SU-DHL-6 (cell line): ENCODE measurements at regions not wholly inside any gene's neighbourhood (a gene's known extent, or its start where the extent isn't known, plus 50 kb on each side); places are given as distances from the start of the nearest gene placed in this dataset.

Experiments used
- H2AFZ ChIP-seq: fragments of 200-600 bp; sonication (generic); 2 replicates; pipeline ENCODE4 v1.6.1; 2014; ENCODE audit warnings: low read depth, mild to moderate bottlenecking, moderate library complexity, mixed read lengths, antibody characterized with exemption, low read length; ENCODE audit not compliant: severe bottlenecking
- H3F3A ChIP-seq: fragments of 200-600 bp; shearing (Covaris generic); 2 replicates; pipeline ENCODE4 v1.6.0; 2016; ENCODE audit warnings: antibody characterized with exemption, mild to moderate bottlenecking; ENCODE audit not compliant: insufficient read depth
- H3K27ac ChIP-seq: fragments of 200-600 bp; sonication (generic); 2 replicates; pipeline ENCODE4 v1.5.1; 2016; ENCODE audit warnings: low read depth, mild to moderate bottlenecking, low read length, moderate library complexity, mixed read lengths
- H3K27me3 ChIP-seq: fragments of 200-600 bp; sonication (generic), shearing (Covaris generic); 2 replicates; pipeline ENCODE4 v1.6.0; 2014; ENCODE audit warnings: mild to moderate bottlenecking, low read length
- H3K36me3 ChIP-seq: fragments of 200-600 bp; sonication (generic); 2 replicates; pipeline ENCODE4 v1.6.1; 2014; ENCODE audit warnings: mild to moderate bottlenecking, low read length, mixed read lengths
- H3K4me2 ChIP-seq: fragments of 300-600, 200-600 bp; shearing (Covaris generic), sonication (generic); 2 replicates; pipeline ENCODE4 v1.6.0; 2014; ENCODE audit warnings: low read length, low read depth, mild to moderate bottlenecking; ENCODE audit not compliant: poor library complexity, severe bottlenecking
- H3K4me3 ChIP-seq: fragments of 200-600 bp; sonication (generic); 2 replicates; pipeline ENCODE4 v1.5.1; 2014; ENCODE audit warnings: antibody characterized with exemption, low read length, mild to moderate bottlenecking, mixed read lengths; ENCODE audit not compliant: insufficient read depth, poor library complexity, severe bottlenecking
- H3K79me2 ChIP-seq: fragments of 200-600 bp; sonication (generic); 2 replicates; pipeline ENCODE4 v1.6.1; 2014; ENCODE audit warnings: mild to moderate bottlenecking, low read length, moderate library complexity; ENCODE audit not compliant: insufficient read depth
- H3K9ac ChIP-seq: fragments of 200-600 bp; sonication (generic); 2 replicates; pipeline ENCODE4 v1.7.0; 2014; ENCODE audit warnings: mild to moderate bottlenecking, low read length
- H3K9me2 ChIP-seq: fragments of 200-600 bp; sonication (generic); replicated peaks from 2 replicates; pipeline ENCODE4 v1.6.1; 2014; ENCODE audit warnings: low read length; ENCODE audit not compliant: insufficient read depth
- H3K9me3 ChIP-seq: fragments of 200-600 bp; sonication (generic); 2 replicates; pipeline ENCODE4 v1.6.1; 2014; ENCODE audit warnings: low read length, mixed read lengths; ENCODE audit not compliant: insufficient read depth
- H4K20me1 ChIP-seq: fragments of 200-600 bp; sonication (generic); 2 replicates; pipeline ENCODE4 v1.6.1; 2014; ENCODE audit warnings: low read depth, mild to moderate bottlenecking, antibody characterized with exemption, low read length, moderate library complexity, mixed read lengths
- EZH2phosphoT487 ChIP-seq: fragments of 200-600 bp; sonication (generic), shearing (Covaris generic); conservative IDR thresholded peaks from 2 replicates; pipeline ENCODE4 v1.6.1; 2018; ENCODE audit warnings: mild to moderate bottlenecking, antibody characterized with exemption, low read length, moderate library complexity, mixed read lengths
- TF ChIP-seq, protein P1 (sequence below): fragments of 200-600 bp; sonication (generic); IDR thresholded peaks from one replicate; pipeline ENCODE4 v1.5.1; 2017; ENCODE audit warnings: antibody characterized with exemption, mild to moderate bottlenecking, low read length, moderate library complexity; ENCODE audit not compliant: insufficient read depth, poor library complexity, severe bottlenecking

GRCh38 chr1:29829448-29830344 is 593.4 kb downstream of the PTPRU start:
- no peaks in the 10 kb centered on the region for H3K27me3 ChIP-seq
- H4K20me1 ChIP-seq = no peaks in the 10 kb centered on the region
- H3K9me2 ChIP-seq = no peaks in the 10 kb centered on the region
- H3F3A ChIP-seq = no peaks in the 10 kb centered on the region
- H3K4me3 ChIP-seq = no peak overlapping the region
- no peak overlapping the region for H2AFZ ChIP-seq
- TF ChIP-seq EZH2phosphoT487 = no peak
- TF ChIP-seq, protein P1, sequence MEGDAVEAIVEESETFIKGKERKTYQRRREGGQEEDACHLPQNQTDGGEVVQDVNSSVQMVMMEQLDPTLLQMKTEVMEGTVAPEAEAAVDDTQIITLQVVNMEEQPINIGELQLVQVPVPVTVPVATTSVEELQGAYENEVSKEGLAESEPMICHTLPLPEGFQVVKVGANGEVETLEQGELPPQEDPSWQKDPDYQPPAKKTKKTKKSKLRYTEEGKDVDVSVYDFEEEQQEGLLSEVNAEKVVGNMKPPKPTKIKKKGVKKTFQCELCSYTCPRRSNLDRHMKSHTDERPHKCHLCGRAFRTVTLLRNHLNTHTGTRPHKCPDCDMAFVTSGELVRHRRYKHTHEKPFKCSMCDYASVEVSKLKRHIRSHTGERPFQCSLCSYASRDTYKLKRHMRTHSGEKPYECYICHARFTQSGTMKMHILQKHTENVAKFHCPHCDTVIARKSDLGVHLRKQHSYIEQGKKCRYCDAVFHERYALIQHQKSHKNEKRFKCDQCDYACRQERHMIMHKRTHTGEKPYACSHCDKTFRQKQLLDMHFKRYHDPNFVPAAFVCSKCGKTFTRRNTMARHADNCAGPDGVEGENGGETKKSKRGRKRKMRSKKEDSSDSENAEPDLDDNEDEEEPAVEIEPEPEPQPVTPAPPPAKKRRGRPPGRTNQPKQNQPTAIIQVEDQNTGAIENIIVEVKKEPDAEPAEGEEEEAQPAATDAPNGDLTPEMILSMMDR = no peak
- H3K9ac ChIP-seq = no peak overlapping the region
- no peaks in the 10 kb centered on the region for H3K79me2 ChIP-seq
- H3K27ac ChIP-seq = no peak overlapping the region
- H3K4me2 ChIP-seq = no peak overlapping the region
- no peaks in the 10 kb centered on the region for H3K9me3 ChIP-seq
- no peaks in the 10 kb centered on the region for H3K36me3 ChIP-seq

- H3K4me3 ChIP-seq = no peak overlapping the region
- no peak overlapping the region for H3K4me2 ChIP-seq
- no peak overlapping the region for H2AFZ ChIP-seq
- H4K20me1 ChIP-seq = no peaks in the 10 kb centered on the region
- H3K9ac ChIP-seq = no peak overlapping the region
- H3K27me3 ChIP-seq = no peaks in the 10 kb centered on the region
- H3K9me3 ChIP-seq = no peaks in the 10 kb centered on the region
- no peaks in the 10 kb centered on the region for H3K79me2 ChIP-seq
- no peaks in the 10 kb centered on the region for H3K36me3 ChIP-seq
- H3K27ac ChIP-seq = no peak overlapping the region
- H3F3A ChIP-seq = no peaks in the 10 kb centered on the region
- TF ChIP-seq, protein P1 = no peak
- no peaks in the 10 kb centered on the region for H3K9me2 ChIP-seq
These were observed 592.5 kb downstream of the PTPRU start for GRCh38 chr1:29828526-29829447.

- no peak overlapping the region for H3K9ac ChIP-seq
These were observed 591.6 kb downstream of the PTPRU start for GRCh38 chr1:29827801-29828525.

More at GRCh38 chr1:29827801-29828525, 591.6 kb downstream of the PTPRU start:
- no peaks in the 10 kb centered on the region for H3K36me3 ChIP-seq
- H4K20me1 ChIP-seq = no peaks in the 10 kb centered on the region
- H3K79me2 ChIP-seq = no peaks in the 10 kb centered on the region
- H3K4me2 ChIP-seq = no peak overlapping the region
- H2AFZ ChIP-seq = no peak overlapping the region
- no peaks in the 10 kb centered on the region for H3F3A ChIP-seq
- no peaks in the 10 kb centered on the region for H3K9me3 ChIP-seq
- H3K9me2 ChIP-seq = no peaks in the 10 kb centered on the region
- no peak overlapping the region for H3K27ac ChIP-seq
- no peak overlapping the region for H3K4me3 ChIP-seq
- no peak for TF ChIP-seq EZH2phosphoT487
- TF ChIP-seq, protein P1 = no peak
- H3K27me3 ChIP-seq = no peaks in the 10 kb centered on the region
